NCI-H748 (cell line): ENCODE measurements at regions not wholly inside any gene's neighbourhood (a gene's known extent, or its start where the extent isn't known, plus 50 kb on each side); places are given as distances from the start of the nearest gene placed in this dataset.
A peak's percentile ranks its signal among the peaks of the same experiment; 100 is the strongest.

ENCODE experiments used
- DNase-seq: peaks from one replicate; lab custom pipeline; 2025; ENCODE audit not compliant: unreplicated experiment; lab: John Stamatoyannopoulos, UW

GRCh38 chr1:216825557-216825956, 102.3 kb upstream of the ESRRG start:
- no peak for DNase-seq

DNA sequence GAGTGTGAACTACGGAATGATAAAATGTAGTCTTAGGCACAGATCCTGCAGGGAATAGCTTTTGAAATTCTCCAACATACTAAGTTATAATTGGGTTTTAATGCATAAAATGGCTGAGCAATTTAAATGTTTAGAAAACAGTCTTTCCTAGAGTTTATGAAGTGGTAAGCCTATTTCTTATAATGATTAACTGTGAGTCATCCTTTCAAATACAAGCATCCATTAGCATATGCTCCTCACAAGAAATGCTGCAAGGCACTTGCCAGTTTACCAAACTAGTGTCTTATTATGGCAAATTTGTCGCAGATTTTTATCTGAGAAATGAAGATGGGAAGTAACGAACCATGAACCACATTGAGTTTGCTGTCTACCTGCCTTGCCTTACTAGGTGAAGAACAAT, 101.3 kb upstream of the ESRRG start:
- no peak for DNase-seq

GRCh38 chr1:216823731-216824130, 100.5 kb upstream of the ESRRG start:
- DNase-seq, result no peak

- peak; percentile 64 for DNase-seq
Observed at GRCh38 chr1:216822480-216822879, 99.3 kb upstream of the ESRRG start.

DNA sequence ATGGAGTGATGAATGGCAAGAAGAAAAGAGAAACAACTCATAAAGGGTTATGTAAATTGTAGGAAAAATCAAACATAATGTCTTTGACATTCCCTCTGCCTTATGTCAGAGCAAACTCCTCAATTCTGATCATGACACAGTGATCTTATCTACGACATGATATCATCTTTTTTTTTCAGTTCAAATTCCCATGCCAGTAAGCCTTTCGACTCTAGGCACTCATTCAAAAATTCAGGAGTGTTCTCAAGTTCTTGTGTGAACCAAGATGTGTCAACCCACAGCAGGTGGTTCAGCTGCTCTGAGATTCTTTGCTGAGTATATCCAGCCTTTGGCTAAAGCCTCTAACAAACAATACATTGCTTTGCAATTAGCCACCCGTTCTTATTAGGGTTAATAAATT, 97.1 kb upstream of the ESRRG start:
- DNase-seq, result no peak

GRCh38 chr1:216818284-216818683, 95.1 kb upstream of the ESRRG start:
- no peak for DNase-seq

GRCh38 chr1:216815260-216816131, 92.3 kb upstream of the ESRRG start:
- DNase-seq, result peak; percentile 77

GRCh38 chr1:216814576-216815259, 91.5 kb upstream of the ESRRG start:
- DNase-seq, result no peak

DNA sequence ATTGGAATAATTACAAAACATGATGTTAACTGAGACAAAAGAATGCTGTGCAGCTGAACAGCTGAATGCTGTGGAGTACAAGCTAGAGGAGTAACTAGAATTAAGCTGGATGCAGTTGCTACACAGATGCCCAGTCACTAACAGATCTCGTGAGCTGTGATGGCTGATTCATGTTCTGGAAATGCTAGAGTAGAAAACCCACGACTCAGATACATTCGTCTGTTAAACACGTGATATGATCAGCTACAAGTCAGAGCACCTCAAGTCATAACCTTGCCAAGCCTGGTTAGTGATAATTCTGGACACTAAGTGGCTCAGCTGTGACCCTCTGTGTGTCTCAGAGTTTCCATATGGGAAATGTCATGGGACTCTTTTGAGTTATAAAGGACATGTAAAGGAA, 89.7 kb upstream of the ESRRG start:
- DNase-seq, result no peak

DNA sequence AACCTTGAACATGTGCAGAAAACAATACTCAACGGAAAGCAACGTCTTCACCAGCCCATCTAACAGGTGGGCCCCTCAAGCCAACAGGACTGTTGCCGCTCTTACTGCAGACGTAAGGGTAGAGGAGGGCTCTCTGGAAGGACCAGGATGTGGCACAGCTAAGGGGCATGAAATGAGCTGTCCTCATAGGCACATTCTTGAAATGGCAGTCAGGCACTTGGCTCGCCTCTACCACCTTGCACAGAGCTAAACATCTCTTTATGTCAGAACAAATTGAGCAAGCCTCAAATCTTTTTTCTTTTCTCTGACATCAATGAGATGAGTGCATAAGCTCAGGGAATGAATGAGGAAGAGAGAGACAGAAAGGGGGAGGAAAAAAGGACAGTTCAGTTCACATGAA, 86.4 kb upstream of the ESRRG start:
- DNase-seq, result no peak

DNA sequence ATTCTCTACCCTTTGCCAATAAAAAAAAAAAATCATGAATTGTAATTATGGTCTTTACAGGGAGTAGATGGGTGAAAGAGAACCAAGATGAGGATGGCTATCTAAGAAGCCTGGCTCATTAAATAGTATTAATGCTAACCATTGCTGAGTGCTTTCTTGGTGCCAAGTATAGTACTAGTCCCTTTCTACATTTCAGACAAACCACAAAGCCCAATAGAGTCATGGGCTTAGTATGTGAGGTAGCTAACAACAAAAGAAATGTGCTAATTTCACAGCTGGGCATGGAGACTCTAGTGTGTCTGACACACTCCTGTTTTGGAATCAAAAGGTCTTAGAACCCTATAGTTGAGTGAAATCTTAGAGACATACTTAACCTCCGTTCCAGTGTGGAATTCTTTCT, 84.5 kb upstream of the ESRRG start:
- DNase-seq, result no peak

DNA sequence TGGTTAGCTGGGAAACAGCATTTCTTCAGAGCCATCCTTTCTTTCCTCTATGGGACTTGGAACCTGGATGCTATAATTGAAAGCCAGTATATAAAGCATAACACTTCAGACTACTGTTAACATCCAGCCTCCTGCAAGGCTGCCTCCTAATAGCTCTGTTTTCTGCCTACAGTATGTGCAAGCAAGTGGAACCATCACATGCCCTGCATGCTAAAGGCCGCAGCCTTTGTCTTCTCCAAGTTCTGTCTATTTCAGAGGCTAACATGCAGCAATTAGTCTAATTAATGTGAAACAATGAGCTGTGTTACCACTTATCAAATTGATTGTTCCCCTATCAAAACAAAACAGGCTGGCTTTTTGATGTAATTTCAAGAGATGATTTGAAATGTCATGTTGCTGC, 82.7 kb upstream of the ESRRG start:
- DNase-seq, result peak; percentile 24

GRCh38 chr1:216805233-216805632, 82.0 kb upstream of the ESRRG start:
- DNase-seq, result peak; percentile 34

GRCh38 chr1:216804111-216804510, 80.9 kb upstream of the ESRRG start:
- DNase-seq, result peak; percentile 0

DNA sequence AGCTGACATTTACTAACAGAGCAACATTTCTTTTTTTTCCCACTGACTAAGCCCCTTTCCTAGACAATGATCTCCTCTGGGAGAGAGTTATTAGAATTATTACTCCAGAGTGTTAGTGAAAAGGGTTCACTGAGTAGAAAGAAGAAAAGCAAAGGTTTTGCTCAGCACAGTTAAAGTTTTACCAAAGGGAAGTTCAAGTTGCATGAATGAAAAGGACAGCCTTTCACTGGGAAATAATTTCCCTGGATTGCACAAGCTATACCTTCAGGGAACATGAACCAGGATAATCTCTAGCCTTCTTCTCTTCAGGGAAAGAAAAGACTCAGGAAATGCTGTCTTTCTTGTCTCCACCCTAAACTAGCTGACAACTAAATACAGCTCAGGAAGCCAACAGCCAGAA, 71.4 kb upstream of the ESRRG start:
- DNase-seq, result no peak

DNA sequence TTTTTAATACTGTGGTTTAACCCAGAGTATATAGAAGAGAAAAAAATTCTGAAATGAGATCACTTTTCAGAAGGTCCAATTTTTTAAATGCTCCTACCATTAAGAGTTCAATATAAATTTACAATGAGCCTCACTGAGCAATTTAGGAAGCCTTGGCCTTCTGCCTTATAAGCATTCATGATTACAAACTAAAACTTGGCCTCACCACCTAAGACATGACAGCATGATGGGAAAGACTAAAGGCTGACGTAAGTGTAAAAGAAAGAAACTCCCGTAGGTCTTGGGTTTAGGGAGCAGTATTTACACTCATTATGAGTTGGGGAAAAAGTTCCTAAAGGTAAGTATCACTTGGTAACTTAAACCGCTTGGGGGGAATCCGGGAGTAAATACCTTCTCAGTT, 70.7 kb upstream of the ESRRG start:
- no peak for DNase-seq

GRCh38 chr1:216793303-216793702, 70.1 kb upstream of the ESRRG start:
- no peak for DNase-seq

DNA sequence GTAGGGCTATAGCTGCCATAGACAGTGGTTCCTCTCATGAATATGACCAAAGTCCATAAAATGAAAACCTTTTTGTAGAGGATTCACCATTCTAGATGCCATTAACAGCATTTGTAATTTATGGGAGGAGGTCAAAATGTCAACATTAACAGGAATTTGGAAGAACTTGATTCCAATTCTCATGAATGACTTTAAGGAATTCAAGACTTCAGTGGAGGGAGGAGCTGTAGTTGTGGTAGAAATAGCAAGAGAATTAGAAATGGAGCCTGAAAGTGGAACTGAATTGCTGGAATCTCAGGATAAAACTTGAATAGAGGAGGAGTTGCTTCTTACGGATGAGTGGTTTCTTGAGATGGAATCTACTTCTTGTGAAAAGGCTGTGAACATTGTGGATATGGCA, 65.4 kb upstream of the ESRRG start:
- no peak for DNase-seq

DNA sequence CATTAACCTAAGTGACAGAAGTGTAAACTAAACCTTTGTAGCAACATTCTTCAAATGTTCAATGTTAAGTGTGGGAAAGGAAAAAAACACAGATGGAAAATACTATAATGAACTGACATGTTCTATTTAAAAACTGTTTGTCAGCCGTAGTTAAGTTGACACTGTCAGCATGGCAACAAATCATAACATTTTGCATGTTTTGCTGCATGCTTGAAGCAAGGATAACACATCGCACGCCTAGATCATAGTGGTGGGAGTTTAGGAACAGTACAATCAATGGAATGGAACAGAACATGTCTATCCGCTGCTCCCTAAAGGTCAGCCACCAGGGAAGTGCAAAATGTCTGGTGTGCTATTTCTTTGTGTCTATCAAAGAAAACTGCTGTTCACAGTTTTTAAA, 62.5 kb upstream of the ESRRG start:
- DNase-seq, result no peak

DNA sequence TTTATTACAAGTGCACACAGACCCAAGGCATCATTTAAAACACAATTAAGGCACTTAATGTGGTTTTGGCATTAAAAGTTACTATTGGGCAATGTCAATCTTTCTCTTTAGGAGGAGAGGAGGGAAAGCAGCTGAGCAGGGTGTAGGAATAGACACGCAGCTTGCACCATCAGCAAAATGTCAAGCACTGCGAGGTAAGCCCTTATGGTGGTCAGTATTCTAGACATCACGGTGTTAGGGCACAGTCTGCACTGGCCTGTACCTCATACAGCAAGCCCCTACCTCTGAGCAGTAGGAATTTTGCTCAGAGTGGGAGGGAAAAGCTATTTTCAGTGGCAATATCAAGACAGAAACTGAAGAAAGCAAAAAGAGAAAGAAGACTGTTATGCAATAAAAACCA, 62.0 kb upstream of the ESRRG start:
- DNase-seq, result no peak

DNA sequence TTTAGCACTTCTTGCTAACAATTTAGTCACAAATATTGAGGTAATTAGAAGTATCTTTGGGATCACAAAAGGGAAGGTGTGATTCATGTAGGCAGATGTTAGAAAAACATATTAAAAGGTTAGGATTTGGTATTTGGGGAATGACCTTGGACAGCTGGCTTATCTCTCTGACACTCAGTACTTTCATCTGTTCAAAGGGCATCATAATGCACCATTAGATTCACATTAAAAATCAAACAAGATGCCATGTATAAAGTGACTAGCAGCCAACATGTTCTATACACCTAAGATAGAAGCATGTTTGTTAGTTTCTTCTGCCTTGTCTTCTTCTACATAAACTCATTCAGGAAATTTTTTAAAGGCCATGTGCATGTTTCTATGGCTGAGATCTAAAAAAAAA, 56.5 kb upstream of the ESRRG start:
- peak; percentile 2 for DNase-seq

DNA sequence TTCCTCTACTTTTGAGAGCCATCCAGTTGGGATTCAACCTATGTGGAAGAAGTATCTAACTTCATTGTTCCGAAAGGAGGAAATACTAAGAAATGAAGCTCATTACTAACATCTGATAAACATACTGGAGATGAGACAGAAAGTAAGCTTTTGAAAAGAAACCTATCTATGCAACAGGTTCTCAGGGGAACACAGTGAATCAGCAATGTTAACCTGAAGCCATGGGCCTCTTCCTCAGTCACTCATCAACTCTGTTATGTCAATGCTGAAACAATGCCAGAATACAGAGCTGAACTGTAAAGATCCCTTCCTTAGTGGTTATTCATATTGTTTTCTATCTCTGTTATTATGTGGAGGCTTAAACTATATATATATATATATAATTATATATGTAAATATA, 55.5 kb upstream of the ESRRG start:
- peak; percentile 21 for DNase-seq

DNA sequence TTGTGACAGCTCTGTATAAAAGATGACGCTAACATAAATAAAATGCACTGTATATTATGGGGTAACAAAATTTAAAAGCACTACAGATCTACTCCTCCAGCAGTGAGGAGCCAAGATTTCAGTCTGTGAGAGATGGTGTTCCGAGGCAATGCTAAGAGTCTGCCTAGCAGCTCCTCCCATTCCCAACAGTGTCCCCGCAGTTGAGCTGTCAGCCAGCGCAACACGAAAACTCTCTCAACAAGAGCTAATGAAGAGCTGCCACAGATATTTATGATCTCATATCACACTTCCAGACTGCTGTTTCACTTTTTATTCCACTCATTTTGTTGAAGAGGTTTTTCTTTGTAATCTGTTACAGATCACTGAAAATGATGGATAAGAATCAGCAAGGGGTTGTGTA, 53.9 kb upstream of the ESRRG start:
- no peak for DNase-seq
